GM10266 (cell line): ENCODE measurements at regions not wholly inside any gene's neighbourhood (a gene's known extent, or its start where the extent isn't known, plus 50 kb on each side); places are given as distances from the start of the nearest gene placed in this dataset.
"Not testable (repeated sequence)": the region's sequence is repeated elsewhere in the genome, so short reads cannot be mapped to it uniquely, and the experiment has no call there.

ENCODE experiments used
- DNase-seq: peaks from one replicate; pipeline ENCODE4 v3.0.0; 2012; ENCODE audit errors: extremely low spot score
- TF ChIP-seq, protein P1 (sequence below): IDR thresholded peaks from 2 replicates; pipeline ENCODE4 v1.5.1; 2012; ENCODE audit warnings: mild to moderate bottlenecking, low read depth; ENCODE audit not compliant: control insufficient read depth, insufficient read depth; ENCODE audit errors: missing control alignments

DNA sequence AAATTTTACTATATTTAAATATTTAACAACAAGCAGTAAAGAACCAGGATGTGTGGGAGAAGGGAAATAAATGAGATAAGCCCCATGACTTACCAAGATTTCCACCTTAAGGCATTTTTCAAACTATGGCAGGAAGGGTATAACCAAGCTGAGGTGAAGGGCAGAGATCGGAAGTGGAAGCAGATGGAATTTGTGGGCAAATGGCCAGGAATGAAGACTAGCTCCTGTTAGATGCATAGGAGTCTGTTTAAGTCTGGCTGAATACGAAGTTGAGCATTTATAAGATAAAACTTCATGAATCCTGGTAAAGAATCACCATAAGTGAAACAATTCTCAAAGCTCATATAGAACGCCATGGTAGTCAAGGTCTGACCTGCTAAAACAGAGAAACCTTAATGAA is 163.5 kb downstream of the DIO2 start:
- DNase-seq, result no peak
- TF ChIP-seq, protein P1, sequence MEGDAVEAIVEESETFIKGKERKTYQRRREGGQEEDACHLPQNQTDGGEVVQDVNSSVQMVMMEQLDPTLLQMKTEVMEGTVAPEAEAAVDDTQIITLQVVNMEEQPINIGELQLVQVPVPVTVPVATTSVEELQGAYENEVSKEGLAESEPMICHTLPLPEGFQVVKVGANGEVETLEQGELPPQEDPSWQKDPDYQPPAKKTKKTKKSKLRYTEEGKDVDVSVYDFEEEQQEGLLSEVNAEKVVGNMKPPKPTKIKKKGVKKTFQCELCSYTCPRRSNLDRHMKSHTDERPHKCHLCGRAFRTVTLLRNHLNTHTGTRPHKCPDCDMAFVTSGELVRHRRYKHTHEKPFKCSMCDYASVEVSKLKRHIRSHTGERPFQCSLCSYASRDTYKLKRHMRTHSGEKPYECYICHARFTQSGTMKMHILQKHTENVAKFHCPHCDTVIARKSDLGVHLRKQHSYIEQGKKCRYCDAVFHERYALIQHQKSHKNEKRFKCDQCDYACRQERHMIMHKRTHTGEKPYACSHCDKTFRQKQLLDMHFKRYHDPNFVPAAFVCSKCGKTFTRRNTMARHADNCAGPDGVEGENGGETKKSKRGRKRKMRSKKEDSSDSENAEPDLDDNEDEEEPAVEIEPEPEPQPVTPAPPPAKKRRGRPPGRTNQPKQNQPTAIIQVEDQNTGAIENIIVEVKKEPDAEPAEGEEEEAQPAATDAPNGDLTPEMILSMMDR, result no peak

DNA sequence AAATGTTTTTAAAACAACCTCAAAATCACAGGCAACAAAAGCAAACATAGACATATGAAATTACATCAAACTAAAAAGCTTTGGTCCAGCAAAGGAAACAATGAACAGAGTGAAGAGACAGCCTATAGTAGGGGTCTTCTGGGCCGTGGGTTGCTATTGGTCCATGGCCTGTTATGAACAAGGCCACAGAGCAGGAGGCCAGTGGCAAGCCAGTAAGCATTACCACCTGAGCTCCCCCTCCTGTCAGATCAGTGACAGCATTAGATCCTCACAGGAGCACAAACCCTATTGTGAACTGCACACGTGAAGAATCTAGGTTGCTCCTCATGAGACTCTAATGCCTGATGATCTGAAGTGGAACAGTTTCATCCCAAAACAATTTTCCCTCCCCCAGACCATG is 174.0 kb downstream of the DIO2 start:
- TF ChIP-seq, protein P1, result no peak
- DNase-seq, result no peak

DNA sequence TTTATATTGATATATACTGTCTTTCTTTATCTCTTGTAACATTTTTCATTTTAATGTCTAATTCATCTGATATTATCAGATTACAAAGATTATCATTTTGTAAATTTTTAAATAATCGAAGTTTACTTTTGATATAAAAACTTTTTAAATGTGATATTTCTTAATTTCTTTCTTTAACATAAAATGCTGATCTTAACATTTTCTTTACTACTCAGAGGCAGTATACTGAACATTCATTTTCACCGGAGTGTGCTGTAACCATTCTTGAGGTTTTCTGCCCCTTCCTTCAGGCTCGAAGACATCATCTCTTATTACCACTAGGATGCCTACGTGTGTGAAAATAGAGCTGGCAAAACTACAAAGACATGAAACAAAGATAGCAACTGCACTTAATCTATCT is 186.9 kb downstream of the DIO2 start:
- DNase-seq, result no peak
- TF ChIP-seq, protein P1, result no peak

DNA sequence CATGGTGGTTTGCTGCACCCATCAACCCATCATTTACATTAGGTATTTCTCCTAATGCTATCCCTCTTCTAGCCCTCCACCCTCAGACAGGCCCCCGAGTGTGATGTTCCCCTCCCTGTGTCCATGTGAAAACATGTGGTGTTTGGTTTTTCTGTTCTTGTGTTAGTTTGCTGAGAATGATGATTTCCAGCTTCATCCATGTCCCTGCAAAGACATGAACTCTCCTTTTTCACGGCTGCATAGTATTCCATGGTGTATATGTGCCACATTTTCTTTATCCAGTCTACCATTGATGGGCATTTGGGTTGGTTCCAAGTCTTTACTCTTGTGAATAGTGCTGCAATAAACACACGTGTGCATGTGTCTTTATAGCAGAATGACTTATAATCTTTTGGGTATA is 192.8 kb downstream of the DIO2 start:
- DNase-seq, result not testable (repeated sequence)

DNA sequence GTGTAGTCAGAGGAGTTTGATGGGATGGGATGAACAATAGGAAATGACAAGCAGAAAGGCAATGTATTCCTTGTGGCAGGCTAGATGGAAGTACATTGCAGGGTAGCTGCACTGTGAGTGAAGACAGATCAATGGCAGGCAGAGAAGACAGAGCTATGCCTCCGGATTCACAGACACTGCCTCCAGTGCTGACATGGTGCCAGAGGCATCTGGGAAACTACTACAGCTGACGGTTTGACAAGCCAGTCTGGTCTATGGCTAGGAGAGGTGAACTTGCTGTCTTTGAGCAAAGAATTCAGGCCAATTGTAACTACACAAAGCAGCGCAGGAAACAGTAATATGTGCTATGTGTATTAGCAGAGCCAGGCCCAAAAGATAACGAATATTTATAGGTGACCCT is 193.5 kb downstream of the DIO2 start:
- TF ChIP-seq, protein P1, result no peak
- no peak for DNase-seq

DNA sequence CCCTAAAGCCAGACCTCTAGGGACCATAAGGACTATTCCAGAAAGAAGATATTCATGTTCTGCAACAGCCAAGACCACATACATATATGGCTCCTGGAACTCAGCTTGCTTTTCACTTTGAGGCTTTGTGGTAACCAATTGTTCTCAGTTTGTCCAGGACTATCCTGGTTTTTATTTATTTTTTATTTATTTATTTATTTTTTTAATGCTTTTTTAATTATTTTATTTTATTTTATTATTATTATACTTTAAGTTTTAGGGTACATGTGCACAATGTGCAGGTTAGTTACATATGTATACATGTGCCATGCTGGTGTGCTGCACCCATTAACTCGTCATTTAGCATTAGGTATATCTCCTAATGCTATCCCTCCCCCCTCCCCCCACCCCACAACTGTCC is 201.1 kb downstream of the DIO2 start:
- not testable (repeated sequence) for DNase-seq

GRCh38 chr14:80005561-80005960 is 205.7 kb downstream of the DIO2 start:
- DNase-seq, result no peak
- TF ChIP-seq, protein P1, result no peak

DNA sequence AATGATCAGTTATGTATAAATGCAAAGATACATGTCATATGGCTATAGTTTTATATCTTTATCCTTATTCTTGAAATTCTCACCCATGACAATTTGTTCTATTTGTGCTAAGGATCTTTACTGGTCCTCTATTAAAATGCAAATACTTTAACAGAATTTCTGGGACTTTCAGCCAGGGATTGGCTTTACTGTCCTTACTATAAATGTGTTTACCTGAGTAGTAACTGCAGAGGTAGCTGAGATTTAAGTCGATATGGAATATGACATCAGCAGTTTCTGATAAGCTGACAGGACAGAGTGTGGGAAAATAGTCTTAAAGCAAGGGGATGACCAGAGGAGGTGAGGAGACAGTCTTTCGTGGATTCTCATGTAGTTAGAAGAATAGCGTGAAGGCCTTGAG is 206.4 kb downstream of the DIO2 start:
- no peak for DNase-seq
- TF ChIP-seq, protein P1, result no peak
